HCT116 (cell line): ENCODE measurements at regions not wholly inside any gene's neighbourhood (a gene's known extent, or its start where the extent isn't known, plus 50 kb on each side); places are given as distances from the start of the nearest gene placed in this dataset.

Experiments
- POLR2A ChIP-seq: IDR thresholded peaks from 2 replicates; pipeline ENCODE4 v1.7.0; 2011; ENCODE audit warnings: borderline replicate concordance; ENCODE audit not compliant: insufficient read depth, insufficient read length; ENCODE audit errors: extremely low read depth
- TF ChIP-seq, protein P1 (sequence below), 3 experiments: fragments of 200-600 bp in 1 of 3; sonication (generic) in 1 of 3; IDR thresholded peaks in 2 of 3; conservative IDR thresholded peaks in 1 of 3; 2 replicates each; pipeline ENCODE4 v1.5.1; 2012 to 2017; ENCODE audit warnings: low read depth in 2 of 3, low read length in 2 of 3, antibody characterized with exemption in 1 of 3, borderline replicate concordance in 1 of 3, control low read depth in 1 of 3, mild to moderate bottlenecking in 1 of 3, mixed read lengths in 1 of 3, mixed run types in 1 of 3, moderate library complexity in 1 of 3; ENCODE audit not compliant: insufficient read depth in 1 of 3

DNA sequence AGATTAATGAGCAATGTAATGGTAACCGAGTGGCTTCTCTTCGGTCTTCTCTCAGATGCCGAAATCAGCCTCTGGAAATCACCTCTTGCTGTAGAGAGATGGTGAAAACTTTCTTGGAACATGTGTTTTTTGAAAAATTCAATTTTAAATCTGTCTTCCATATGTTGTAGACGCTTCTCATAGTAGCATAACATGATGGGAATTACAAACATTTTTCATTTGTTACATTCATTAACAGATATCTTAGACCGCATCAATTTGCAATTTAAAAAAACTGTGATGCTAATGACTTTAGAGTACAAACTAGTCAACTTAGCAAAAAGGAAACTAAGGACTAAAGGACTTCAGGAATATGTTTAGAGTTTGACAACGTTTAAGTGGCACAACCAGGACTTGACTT lies 275.2 kb downstream of the ASXL3 start:
- TF ChIP-seq, protein P1, sequence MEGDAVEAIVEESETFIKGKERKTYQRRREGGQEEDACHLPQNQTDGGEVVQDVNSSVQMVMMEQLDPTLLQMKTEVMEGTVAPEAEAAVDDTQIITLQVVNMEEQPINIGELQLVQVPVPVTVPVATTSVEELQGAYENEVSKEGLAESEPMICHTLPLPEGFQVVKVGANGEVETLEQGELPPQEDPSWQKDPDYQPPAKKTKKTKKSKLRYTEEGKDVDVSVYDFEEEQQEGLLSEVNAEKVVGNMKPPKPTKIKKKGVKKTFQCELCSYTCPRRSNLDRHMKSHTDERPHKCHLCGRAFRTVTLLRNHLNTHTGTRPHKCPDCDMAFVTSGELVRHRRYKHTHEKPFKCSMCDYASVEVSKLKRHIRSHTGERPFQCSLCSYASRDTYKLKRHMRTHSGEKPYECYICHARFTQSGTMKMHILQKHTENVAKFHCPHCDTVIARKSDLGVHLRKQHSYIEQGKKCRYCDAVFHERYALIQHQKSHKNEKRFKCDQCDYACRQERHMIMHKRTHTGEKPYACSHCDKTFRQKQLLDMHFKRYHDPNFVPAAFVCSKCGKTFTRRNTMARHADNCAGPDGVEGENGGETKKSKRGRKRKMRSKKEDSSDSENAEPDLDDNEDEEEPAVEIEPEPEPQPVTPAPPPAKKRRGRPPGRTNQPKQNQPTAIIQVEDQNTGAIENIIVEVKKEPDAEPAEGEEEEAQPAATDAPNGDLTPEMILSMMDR (IDR thresholded peaks at IDR 0.05 in 2 of 3, conservative IDR thresholded peaks at IDR 0.05 in 1 of 3; ENCODE audit: borderline replicate concordance in 1 of 3, insufficient read depth in 1 of 3, low read depth in 2 of 3, low read length in 2 of 3), result no peak
- no peak for TF ChIP-seq POLR2A
